GDM1 (cell line): ENCODE measurements at regions not wholly inside any gene's neighbourhood (a gene's known extent, or its start where the extent isn't known, plus 50 kb on each side); places are given as distances from the start of the nearest gene placed in this dataset.
"Not testable (repeated sequence)": the region's sequence is repeated elsewhere in the genome, so short reads cannot be mapped to it uniquely, and the experiment has no call there.

Experiments used
- DNase-seq: peaks from one replicate; lab custom pipeline; 2025; lab: John Stamatoyannopoulos, UW

GRCh38 chr3:16053794-16054193 lies 120.7 kb upstream of the GALNT15 start:
- no peak for DNase-seq

- DNase-seq: no peak
Measured at GRCh38 chr3:16055606-16056211, 118.8 kb upstream of the GALNT15 start.

GRCh38 chr3:16056217-16056616 lies 118.3 kb upstream of the GALNT15 start:
- no peak for DNase-seq

GRCh38 chr3:16058521-16058920 lies 116.0 kb upstream of the GALNT15 start:
- DNase-seq: no peak

GRCh38 chr3:16059081-16059537 lies 115.4 kb upstream of the GALNT15 start:
- DNase-seq: no peak

- no peak for DNase-seq
Measured at GRCh38 chr3:16059711-16060357, 114.6 kb upstream of the GALNT15 start.

GRCh38 chr3:16060358-16060852 lies 114.1 kb upstream of the GALNT15 start:
- DNase-seq: no peak

GRCh38 chr3:16060945-16061344 lies 113.5 kb upstream of the GALNT15 start:
- no peak for DNase-seq

- DNase-seq: no peak
Measured at GRCh38 chr3:16061491-16061890, 113.0 kb upstream of the GALNT15 start.

GRCh38 chr3:16063603-16064002 lies 110.9 kb upstream of the GALNT15 start:
- no peak for DNase-seq

- DNase-seq: peak; percentile 16
Measured at GRCh38 chr3:16064642-16065414, 109.7 kb upstream of the GALNT15 start.

- no peak for DNase-seq
Measured at GRCh38 chr3:16066545-16066944, 107.9 kb upstream of the GALNT15 start.

GRCh38 chr3:16066975-16067374 lies 107.5 kb upstream of the GALNT15 start:
- no peak for DNase-seq

- DNase-seq: no peak
Measured at GRCh38 chr3:16067837-16068471, 106.5 kb upstream of the GALNT15 start.

GRCh38 chr3:16069149-16069922 lies 105.1 kb upstream of the GALNT15 start:
- DNase-seq: no peak

GRCh38 chr3:16070707-16071106 lies 103.8 kb upstream of the GALNT15 start:
- no peak for DNase-seq

- DNase-seq: no peak
Measured at GRCh38 chr3:16071206-16071605, 103.3 kb upstream of the GALNT15 start.

- no peak for DNase-seq
Measured at GRCh38 chr3:16072420-16073110, 101.9 kb upstream of the GALNT15 start.

GRCh38 chr3:16073203-16073602 lies 101.3 kb upstream of the GALNT15 start:
- no peak for DNase-seq

- not testable (repeated sequence) for DNase-seq
Measured at GRCh38 chr3:16073990-16074671, 100.3 kb upstream of the GALNT15 start.
